Kidney epithelial cell (primary cell): ENCODE measurements at regions not wholly inside any gene's neighbourhood (a gene's known extent, or its start where the extent isn't known, plus 50 kb on each side); places are given as distances from the start of the nearest gene placed in this dataset.
A peak's percentile ranks its signal among the peaks of the same experiment; 100 is the strongest.

Experiments
- DNase-seq: peaks from one replicate; pipeline ENCODE4 v3.0.0-alpha.2; 2010; ENCODE audit warnings: low read depth
- H3K27me3 ChIP-seq: 2 replicates; pipeline ENCODE4 v1.6.0; 2011; ENCODE audit warnings: low read length; ENCODE audit not compliant: control insufficient read depth, insufficient read depth
- H3K36me3 ChIP-seq: 2 replicates; pipeline ENCODE4 v1.5.1; 2011; ENCODE audit warnings: low read length; ENCODE audit not compliant: control insufficient read depth, insufficient read depth
- H3K4me3 ChIP-seq: 2 replicates; pipeline ENCODE4 v1.5.1; 2011; ENCODE audit warnings: low read depth, mild to moderate bottlenecking, control low read depth, low read length
- TF ChIP-seq, protein P1 (sequence below): IDR thresholded peaks from 2 replicates; pipeline ENCODE4 v1.5.1; 2011; ENCODE audit warnings: mild to moderate bottlenecking, moderate library complexity, low read length, control low read depth, inconsistent platforms; ENCODE audit not compliant: insufficient read depth, poor library complexity, severe bottlenecking

DNA sequence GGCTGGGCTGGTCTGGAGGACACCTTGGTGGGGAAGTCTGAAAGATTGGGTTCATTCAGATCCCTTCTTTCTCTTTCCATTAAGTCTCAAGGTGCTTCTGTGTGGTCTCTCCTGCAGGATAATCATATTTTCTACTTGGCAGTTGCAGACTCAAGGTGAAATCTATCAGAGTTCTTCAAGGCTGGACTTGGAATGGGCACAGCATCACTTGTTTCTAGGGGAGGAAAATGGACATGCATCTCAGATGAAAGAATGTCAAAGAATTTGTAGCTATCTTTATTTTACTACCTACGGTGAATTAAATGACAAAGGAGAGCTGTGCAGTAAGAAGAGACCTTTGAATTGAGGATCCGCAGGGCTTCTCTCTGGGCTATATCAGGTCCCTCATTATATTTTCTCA is 69.8 kb upstream of the PAPPA start:
- DNase-seq: no peak
- Histone ChIP-seq H3K27me3 (no peaks in the 10 kb centered on the region), H3K4me3 (no peak overlapping the region), H3K36me3 (no peaks in the 10 kb centered on the region)
- TF ChIP-seq, protein P1, sequence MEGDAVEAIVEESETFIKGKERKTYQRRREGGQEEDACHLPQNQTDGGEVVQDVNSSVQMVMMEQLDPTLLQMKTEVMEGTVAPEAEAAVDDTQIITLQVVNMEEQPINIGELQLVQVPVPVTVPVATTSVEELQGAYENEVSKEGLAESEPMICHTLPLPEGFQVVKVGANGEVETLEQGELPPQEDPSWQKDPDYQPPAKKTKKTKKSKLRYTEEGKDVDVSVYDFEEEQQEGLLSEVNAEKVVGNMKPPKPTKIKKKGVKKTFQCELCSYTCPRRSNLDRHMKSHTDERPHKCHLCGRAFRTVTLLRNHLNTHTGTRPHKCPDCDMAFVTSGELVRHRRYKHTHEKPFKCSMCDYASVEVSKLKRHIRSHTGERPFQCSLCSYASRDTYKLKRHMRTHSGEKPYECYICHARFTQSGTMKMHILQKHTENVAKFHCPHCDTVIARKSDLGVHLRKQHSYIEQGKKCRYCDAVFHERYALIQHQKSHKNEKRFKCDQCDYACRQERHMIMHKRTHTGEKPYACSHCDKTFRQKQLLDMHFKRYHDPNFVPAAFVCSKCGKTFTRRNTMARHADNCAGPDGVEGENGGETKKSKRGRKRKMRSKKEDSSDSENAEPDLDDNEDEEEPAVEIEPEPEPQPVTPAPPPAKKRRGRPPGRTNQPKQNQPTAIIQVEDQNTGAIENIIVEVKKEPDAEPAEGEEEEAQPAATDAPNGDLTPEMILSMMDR: no peak

DNA sequence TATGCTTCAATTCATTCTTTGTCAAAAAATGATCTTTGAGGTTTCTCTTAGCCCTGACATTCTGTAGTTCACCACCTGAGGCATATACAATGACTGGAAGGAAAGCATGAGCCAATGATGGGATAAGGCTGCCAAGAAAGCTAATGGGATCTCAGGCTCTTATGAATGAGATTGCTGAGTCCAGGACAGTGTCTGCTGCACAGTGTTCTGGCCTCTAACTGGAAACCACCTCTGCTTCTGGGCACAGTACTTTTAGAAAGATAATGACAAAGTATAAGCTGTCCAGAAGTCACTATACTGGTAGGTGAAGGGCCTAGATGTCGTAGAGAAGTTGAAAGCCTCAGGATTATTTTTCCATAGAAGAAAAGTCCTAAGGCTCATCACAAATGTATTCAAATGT is 69.1 kb upstream of the PAPPA start:
- no peaks in the 10 kb centered on the region for H3K36me3 ChIP-seq
- TF ChIP-seq, protein P1: no peak
- no peaks in the 10 kb centered on the region for H3K27me3 ChIP-seq
- H3K4me3 ChIP-seq: no peak overlapping the region
- no peak for DNase-seq

DNA sequence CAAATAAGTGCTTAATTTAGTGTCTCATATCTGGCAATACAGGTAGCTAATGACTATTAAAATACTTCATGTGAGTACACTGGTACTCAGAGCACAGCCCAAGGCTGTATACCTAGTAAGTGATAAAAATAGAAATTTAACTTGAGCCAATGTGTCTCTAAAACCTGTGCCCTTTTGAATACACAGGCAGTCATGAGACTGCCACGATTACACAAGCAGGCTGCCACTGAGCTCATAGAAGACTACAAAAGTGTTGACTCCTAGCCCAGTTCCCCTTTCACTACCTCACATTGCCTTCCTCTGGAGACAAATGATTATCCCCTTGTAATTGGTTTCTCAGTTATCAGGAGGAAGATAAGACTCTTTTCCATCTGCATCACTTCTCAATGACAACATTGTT is 66.3 kb upstream of the PAPPA start:
- no peak for DNase-seq
- H3K36me3 ChIP-seq: no peaks in the 10 kb centered on the region
- TF ChIP-seq, protein P1: no peak
- H3K4me3 ChIP-seq: no peak overlapping the region
- H3K27me3 ChIP-seq: no peaks in the 10 kb centered on the region

DNA sequence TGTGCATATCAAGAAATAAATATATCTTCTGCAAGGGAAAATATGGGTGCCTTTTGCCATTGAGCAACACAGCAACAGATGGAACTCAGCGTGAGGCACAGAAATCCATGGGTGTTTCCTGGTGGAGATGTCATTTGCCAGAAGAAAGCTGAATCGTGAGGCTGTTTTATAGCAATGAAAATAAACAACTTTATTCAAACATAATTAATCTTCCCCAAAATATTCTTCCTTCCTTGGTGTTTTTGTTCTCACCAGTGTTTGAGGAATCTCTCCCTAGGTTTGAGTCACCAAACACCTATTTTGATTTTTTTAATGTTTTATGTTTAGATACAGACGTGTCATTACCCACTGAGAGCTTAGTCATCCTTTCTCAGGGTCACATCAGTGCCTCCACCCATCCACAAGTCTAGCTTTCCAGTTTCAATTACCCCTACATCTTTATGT is 65.8 kb upstream of the PAPPA start:
- TF ChIP-seq, protein P1: no peak
- no peaks in the 10 kb centered on the region for H3K36me3 ChIP-seq
- no peaks in the 10 kb centered on the region for H3K27me3 ChIP-seq
- no peak overlapping the region for H3K4me3 ChIP-seq
- DNase-seq: peak; percentile 47

DNA sequence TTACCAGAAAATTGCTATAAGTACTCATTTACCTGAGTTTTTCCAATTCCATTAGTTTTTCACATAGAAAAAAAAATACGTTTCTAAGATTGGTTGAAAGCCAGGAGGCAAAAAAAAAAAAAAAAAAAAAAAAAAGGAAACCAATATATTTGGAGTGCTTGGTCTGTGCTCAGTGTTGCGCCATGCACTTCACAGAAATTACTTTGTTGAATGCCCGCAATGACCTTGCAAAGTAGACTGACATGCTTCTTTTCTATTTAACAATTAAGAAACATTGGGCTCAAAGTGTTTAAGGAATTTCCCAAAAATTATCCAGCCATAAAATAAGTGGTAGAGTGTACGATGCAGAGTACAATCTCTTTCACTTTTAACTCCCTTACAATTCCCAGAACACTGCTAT is 65.2 kb upstream of the PAPPA start:
- no peaks in the 10 kb centered on the region for H3K36me3 ChIP-seq
- TF ChIP-seq, protein P1: no peak
- H3K4me3 ChIP-seq: no peak overlapping the region
- DNase-seq: no peak
- H3K27me3 ChIP-seq: no peaks in the 10 kb centered on the region

DNA sequence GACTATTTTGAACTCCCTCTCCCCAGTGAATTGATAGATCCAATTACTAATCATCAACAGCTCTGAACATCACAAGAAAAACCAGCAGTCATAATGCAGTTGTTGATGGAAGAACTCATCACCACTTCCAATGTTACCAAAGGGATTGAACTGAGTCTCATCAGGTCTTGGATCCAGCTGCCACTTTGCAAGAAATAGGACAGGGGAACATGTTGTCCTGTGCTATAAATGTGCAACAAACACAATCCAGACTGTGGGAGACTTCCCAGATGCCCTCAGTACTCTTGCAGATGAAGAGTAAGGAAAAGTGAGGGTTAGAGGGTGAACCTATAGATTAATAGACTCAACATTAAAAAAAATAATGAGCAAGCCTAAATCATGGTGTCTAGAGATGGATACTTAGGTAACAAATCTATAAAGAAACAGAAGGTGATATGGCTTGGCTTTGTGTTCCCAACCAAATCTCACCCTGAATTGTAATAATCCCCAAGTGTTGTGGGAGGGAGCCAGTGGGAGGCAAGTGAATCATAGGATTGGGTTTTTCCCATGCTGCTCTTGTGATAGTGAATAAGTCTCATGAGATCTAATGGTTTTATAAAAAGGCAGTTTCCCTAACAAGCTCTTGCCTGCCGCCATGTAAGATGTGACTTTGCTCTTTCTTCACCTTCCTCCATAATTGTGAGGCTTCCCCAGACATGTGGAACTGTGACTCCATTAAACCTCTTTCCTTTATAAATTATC is 63.4 kb upstream of the PAPPA start:
- no peaks in the 10 kb centered on the region for H3K27me3 ChIP-seq
- TF ChIP-seq, protein P1: no peak
- H3K4me3 ChIP-seq: no peak overlapping the region
- no peak for DNase-seq
- H3K36me3 ChIP-seq: no peaks in the 10 kb centered on the region
